ENCODE measurements at regions not wholly inside any gene's neighbourhood (a gene's known extent, or its start where the extent isn't known, plus 50 kb on each side); places are given as distances from the start of the nearest gene placed in this dataset.
"Not testable (repeated sequence)": the region's sequence is repeated elsewhere in the genome, so short reads cannot be mapped to it uniquely, and the experiment has no call there.

DNA sequence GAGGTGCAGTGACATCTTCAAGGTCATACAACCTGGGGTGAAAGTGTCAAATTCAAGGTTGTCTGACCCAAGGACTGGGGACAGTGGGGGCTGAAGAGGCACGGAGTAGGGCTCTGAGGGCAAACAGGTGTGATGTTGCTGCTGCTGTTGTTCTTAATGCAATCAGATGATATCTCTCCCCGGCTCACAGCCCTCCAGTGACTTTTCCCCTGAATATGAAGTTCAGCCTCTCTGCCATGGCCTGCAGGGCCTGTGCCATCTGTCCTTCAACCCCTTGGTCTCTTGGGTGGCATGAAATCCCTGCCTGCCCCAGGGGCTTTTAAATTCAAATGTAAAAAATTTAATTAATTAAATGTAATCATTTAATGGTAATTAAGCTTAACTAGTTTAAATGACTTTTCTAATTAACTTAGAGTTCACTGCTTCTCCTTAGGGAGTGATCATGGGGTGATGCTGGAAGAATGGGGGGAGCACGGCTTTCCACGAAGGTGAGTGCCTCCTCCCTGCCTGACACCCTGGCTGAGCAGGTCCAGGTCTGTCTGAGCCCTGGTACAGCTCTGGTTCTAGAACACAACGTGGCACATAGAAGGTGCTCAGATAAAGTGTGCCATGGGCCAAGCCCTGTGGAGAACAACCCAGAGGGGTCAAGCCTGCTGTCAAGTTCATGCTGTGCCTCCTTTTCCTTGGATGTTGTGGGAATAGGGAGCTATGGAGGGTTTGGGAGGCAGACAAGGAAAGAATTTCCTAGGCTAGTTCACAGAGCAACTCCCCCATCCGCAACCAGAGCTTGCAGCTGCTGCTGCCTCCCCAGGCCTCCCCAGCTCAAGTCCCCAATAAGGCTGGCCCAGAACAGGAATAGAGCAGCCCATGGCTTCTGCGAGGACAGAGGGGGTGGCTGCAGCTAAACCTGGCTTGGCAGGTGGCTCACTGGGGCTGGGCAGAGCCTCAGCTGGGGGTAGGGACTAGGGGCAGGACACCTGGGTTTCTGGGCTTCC, 75.1 kb downstream of the KCNJ18 start:
- DNase-seq; H3K27me3 ChIP-seq (ENCODE audit: insufficient read depth, low read length, poor library complexity): not testable (repeated sequence)

GRCh38 chr17:21768244-21768643, 75.9 kb downstream of the KCNJ18 start:
- not testable (repeated sequence) for H3K27me3 ChIP-seq (ENCODE audit: insufficient read depth, low read length, poor library complexity); H3K4ac ChIP-seq (ENCODE audit: low read depth, low read length); H3K4me2 ChIP-seq (ENCODE audit: low read length); H2BK5ac ChIP-seq (ENCODE audit: low read length); H4K5ac ChIP-seq (ENCODE audit: low read length); H3K4me1 ChIP-seq (ENCODE audit: control insufficient read depth, low read depth, low read length); H2BK15ac ChIP-seq (replicated peaks; ENCODE audit: low read depth); H3K27ac ChIP-seq (ENCODE audit: low read depth, low read length); H3K4me3 ChIP-seq (ENCODE audit: low read length); DNase-seq; H3K79me1 ChIP-seq (ENCODE audit: low read length); H3K23ac ChIP-seq (ENCODE audit: low read length); H3K79me2 ChIP-seq (ENCODE audit: control insufficient read depth, insufficient read depth, low read length); H2BK120ac ChIP-seq (ENCODE audit: low read depth, low read length); H3K9ac ChIP-seq (ENCODE audit: low read length); H3K56ac ChIP-seq (ENCODE audit: low read length); H3K36me3 ChIP-seq (ENCODE audit: control insufficient read depth, insufficient read depth, low read length); H2AK5ac ChIP-seq (ENCODE audit: low read length); H3K18ac ChIP-seq (ENCODE audit: low read length); H4K8ac ChIP-seq (ENCODE audit: low read depth, low read length)
- WGBS (ENCODE audit: extremely low coverage, insufficient coverage, low lambda C conversion rate): no CpG with 5 or more reads among the region's 6 CpGs

More for the DNA sequence above, 75.1 kb downstream of the KCNJ18 start:
- not testable (repeated sequence) for H3K9ac ChIP-seq (ENCODE audit: low read length); H3K79me2 ChIP-seq (ENCODE audit: control insufficient read depth, insufficient read depth, low read length); H3K36me3 ChIP-seq (ENCODE audit: control insufficient read depth, insufficient read depth, low read length); H3K4me3 ChIP-seq (ENCODE audit: low read length); H3K23ac ChIP-seq (ENCODE audit: low read length); H2BK15ac ChIP-seq (replicated peaks; ENCODE audit: low read depth); H3K4me2 ChIP-seq (ENCODE audit: low read length); H3K4me1 ChIP-seq (ENCODE audit: control insufficient read depth, low read depth, low read length); H2BK120ac ChIP-seq (ENCODE audit: low read depth, low read length); H2BK5ac ChIP-seq (ENCODE audit: low read length); H4K5ac ChIP-seq (ENCODE audit: low read length); H3K56ac ChIP-seq (ENCODE audit: low read length); H3K4ac ChIP-seq (ENCODE audit: low read depth, low read length); H3K27ac ChIP-seq (ENCODE audit: low read depth, low read length); H4K8ac ChIP-seq (ENCODE audit: low read depth, low read length); H3K18ac ChIP-seq (ENCODE audit: low read length); H3K79me1 ChIP-seq (ENCODE audit: low read length); H2AK5ac ChIP-seq (ENCODE audit: low read length)
- WGBS (ENCODE audit: extremely low coverage, insufficient coverage, low lambda C conversion rate): no CpG with 5 or more reads among the region's 7 CpGs

- H3K36me3 ChIP-seq (ENCODE audit: control insufficient read depth, insufficient read depth, low read length); H4K8ac ChIP-seq (ENCODE audit: low read depth, low read length); H3K27me3 ChIP-seq (ENCODE audit: insufficient read depth, low read length, poor library complexity); H3K79me2 ChIP-seq (ENCODE audit: control insufficient read depth, insufficient read depth, low read length); H4K5ac ChIP-seq (ENCODE audit: low read length); H3K27ac ChIP-seq (ENCODE audit: low read depth, low read length); H3K9ac ChIP-seq (ENCODE audit: low read length); DNase-seq; H3K4ac ChIP-seq (ENCODE audit: low read depth, low read length); H3K4me2 ChIP-seq (ENCODE audit: low read length); H2BK120ac ChIP-seq (ENCODE audit: low read depth, low read length); H3K79me1 ChIP-seq (ENCODE audit: low read length); H2AK5ac ChIP-seq (ENCODE audit: low read length); H2BK5ac ChIP-seq (ENCODE audit: low read length); H3K4me1 ChIP-seq (ENCODE audit: control insufficient read depth, low read depth, low read length); H3K23ac ChIP-seq (ENCODE audit: low read length); H3K18ac ChIP-seq (ENCODE audit: low read length); H3K4me3 ChIP-seq (ENCODE audit: low read length); H2BK15ac ChIP-seq (replicated peaks; ENCODE audit: low read depth); H3K56ac ChIP-seq (ENCODE audit: low read length): not testable (repeated sequence)
- WGBS (ENCODE audit: extremely low coverage, insufficient coverage, low lambda C conversion rate): no CpG with 5 or more reads among the region's 13 CpGs
Measured at GRCh38 chr17:21768729-21769462, 76.6 kb downstream of the KCNJ18 start.

GRCh38 chr17:21769781-21770180, 77.5 kb downstream of the KCNJ18 start:
- no CpG with 5 or more reads among the region's 16 CpGs for WGBS (ENCODE audit: extremely low coverage, insufficient coverage, low lambda C conversion rate)
- not testable (repeated sequence) for H3K79me1 ChIP-seq (ENCODE audit: low read length)

GRCh38 chr17:21770466-21771446, 78.4 kb downstream of the KCNJ18 start:
- not testable (repeated sequence) for H3K4me3 ChIP-seq (ENCODE audit: low read length); H3K27me3 ChIP-seq (ENCODE audit: insufficient read depth, low read length, poor library complexity); H3K4me1 ChIP-seq (ENCODE audit: control insufficient read depth, low read depth, low read length); H3K4me2 ChIP-seq (ENCODE audit: low read length); DNase-seq; H2BK5ac ChIP-seq (ENCODE audit: low read length); H4K8ac ChIP-seq (ENCODE audit: low read depth, low read length); H2BK120ac ChIP-seq (ENCODE audit: low read depth, low read length); H3K4ac ChIP-seq (ENCODE audit: low read depth, low read length); H3K18ac ChIP-seq (ENCODE audit: low read length); H2AK5ac ChIP-seq (ENCODE audit: low read length); H3K79me1 ChIP-seq (ENCODE audit: low read length); H3K79me2 ChIP-seq (ENCODE audit: control insufficient read depth, insufficient read depth, low read length); H2BK15ac ChIP-seq (replicated peaks; ENCODE audit: low read depth); H3K9ac ChIP-seq (ENCODE audit: low read length); H4K5ac ChIP-seq (ENCODE audit: low read length); H3K56ac ChIP-seq (ENCODE audit: low read length); H3K36me3 ChIP-seq (ENCODE audit: control insufficient read depth, insufficient read depth, low read length); H3K27ac ChIP-seq (ENCODE audit: low read depth, low read length); H3K23ac ChIP-seq (ENCODE audit: low read length)
- WGBS (ENCODE audit: extremely low coverage, insufficient coverage, low lambda C conversion rate): no CpG with 5 or more reads among the region's 70 CpGs

More at GRCh38 chr17:21769781-21770180, 77.5 kb downstream of the KCNJ18 start:
- H3K23ac ChIP-seq (ENCODE audit: low read length); H3K79me2 ChIP-seq (ENCODE audit: control insufficient read depth, insufficient read depth, low read length); H3K56ac ChIP-seq (ENCODE audit: low read length); H2BK5ac ChIP-seq (ENCODE audit: low read length); H3K18ac ChIP-seq (ENCODE audit: low read length); H3K4me1 ChIP-seq (ENCODE audit: control insufficient read depth, low read depth, low read length); H3K27me3 ChIP-seq (ENCODE audit: insufficient read depth, low read length, poor library complexity); H2BK120ac ChIP-seq (ENCODE audit: low read depth, low read length); H4K8ac ChIP-seq (ENCODE audit: low read depth, low read length); H3K9ac ChIP-seq (ENCODE audit: low read length); H3K27ac ChIP-seq (ENCODE audit: low read depth, low read length); H3K36me3 ChIP-seq (ENCODE audit: control insufficient read depth, insufficient read depth, low read length); H3K4me3 ChIP-seq (ENCODE audit: low read length); H2BK15ac ChIP-seq (replicated peaks; ENCODE audit: low read depth); DNase-seq; H3K4me2 ChIP-seq (ENCODE audit: low read length); H4K5ac ChIP-seq (ENCODE audit: low read length); H3K4ac ChIP-seq (ENCODE audit: low read depth, low read length); H2AK5ac ChIP-seq (ENCODE audit: low read length): not testable (repeated sequence)

All from mesendoderm (in vitro differentiated cells).